PC-9 (cell line): ENCODE measurements at regions not wholly inside any gene's neighbourhood (a gene's known extent, or its start where the extent isn't known, plus 50 kb on each side); places are given as distances from the start of the nearest gene placed in this dataset.

Source experiments
- EZH2 ChIP-seq: fragments of 200-600 bp; sonication (generic); IDR thresholded peaks from 2 replicates; pipeline ENCODE4 v1.8.0; 2017; ENCODE audit warnings: antibody characterized with exemption, low read depth
- TF ChIP-seq, protein P1 (sequence below): fragments of 200-600 bp; sonication (generic); conservative IDR thresholded peaks from 2 replicates; pipeline ENCODE4 v1.6.1; 2017; ENCODE audit warnings: mixed run types, antibody characterized with exemption, mild to moderate bottlenecking, moderate library complexity

DNA sequence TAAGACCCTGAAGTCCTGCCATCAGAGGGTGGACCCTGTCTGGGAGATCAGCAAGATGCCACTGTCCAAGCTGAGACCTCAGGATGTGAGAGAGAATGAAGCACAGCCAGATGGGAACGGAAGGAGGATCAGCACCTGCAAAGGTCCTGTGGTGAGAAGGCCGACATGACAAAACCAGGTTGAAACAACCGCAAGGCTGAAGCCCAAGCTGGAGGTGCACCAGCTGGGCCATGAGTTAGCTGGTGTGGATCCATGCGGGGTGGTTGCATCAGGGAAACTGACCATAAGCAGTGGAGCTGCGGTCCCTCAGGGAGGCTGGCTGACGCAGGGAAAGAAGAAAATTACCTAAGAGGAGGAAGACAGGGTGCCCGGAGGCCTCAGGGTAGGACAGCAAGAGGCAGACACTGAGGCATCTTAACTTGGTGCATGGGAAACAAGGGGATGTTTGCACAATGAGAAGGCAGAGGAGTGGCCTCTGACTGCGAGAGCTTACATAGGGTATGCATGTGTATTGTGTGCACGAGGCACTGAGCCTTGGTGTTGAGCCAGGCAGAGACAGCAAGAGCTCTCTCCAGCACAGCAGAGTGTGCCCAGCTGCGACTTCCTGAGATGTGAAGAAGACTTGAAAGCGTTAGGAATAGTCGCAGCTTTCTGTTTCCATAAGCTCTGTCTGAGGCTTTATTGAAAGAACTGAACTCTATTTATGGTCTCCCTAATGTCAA, 497.7 kb downstream of the OCA2 start:
- TF ChIP-seq, protein P1, sequence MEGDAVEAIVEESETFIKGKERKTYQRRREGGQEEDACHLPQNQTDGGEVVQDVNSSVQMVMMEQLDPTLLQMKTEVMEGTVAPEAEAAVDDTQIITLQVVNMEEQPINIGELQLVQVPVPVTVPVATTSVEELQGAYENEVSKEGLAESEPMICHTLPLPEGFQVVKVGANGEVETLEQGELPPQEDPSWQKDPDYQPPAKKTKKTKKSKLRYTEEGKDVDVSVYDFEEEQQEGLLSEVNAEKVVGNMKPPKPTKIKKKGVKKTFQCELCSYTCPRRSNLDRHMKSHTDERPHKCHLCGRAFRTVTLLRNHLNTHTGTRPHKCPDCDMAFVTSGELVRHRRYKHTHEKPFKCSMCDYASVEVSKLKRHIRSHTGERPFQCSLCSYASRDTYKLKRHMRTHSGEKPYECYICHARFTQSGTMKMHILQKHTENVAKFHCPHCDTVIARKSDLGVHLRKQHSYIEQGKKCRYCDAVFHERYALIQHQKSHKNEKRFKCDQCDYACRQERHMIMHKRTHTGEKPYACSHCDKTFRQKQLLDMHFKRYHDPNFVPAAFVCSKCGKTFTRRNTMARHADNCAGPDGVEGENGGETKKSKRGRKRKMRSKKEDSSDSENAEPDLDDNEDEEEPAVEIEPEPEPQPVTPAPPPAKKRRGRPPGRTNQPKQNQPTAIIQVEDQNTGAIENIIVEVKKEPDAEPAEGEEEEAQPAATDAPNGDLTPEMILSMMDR: no peak
- no peak for TF ChIP-seq EZH2
